GM19324 (cell line): ENCODE measurements at regions not wholly inside any gene's neighbourhood (a gene's known extent, or its start where the extent isn't known, plus 50 kb on each side); places are given as distances from the start of the nearest gene placed in this dataset.

ENCODE experiments used
- ATAC-seq: cut with Tn5 transposase; IDR thresholded peaks from one replicate; pipeline ENCODE4 v1.9.1; 2021; ENCODE audit warnings: mild to moderate bottlenecking, moderate library complexity; ENCODE audit not compliant: unreplicated experiment, low FRiP score

- no peak for ATAC-seq
These were observed 261.4 kb upstream of the TBX3 start for GRCh38 chr12:114945351-114945750.

DNA sequence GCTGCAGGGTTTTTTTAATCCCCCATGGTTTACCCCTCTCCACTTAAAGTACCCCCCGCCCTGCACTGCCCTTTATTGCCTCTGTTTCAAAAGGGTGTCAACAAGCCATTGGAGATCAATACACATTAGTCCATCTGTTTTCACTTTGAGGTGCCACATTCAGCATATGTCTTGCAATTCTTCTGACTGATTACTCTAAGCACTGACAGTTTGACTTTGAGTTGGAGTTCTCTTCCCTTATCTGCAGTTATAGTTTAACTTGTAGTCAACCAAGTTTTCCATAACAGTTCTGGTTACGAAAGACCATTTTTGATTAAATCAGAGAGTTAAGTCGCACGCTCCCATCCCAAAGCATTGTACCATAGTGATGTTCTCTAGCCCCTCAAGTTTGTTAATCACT, 260.8 kb upstream of the TBX3 start:
- ATAC-seq = no peak

GRCh38 chr12:114943601-114944000, 259.6 kb upstream of the TBX3 start:
- no peak for ATAC-seq

- no peak for ATAC-seq
These were observed 254.7 kb upstream of the TBX3 start for GRCh38 chr12:114938487-114939210.

GRCh38 chr12:114936148-114937079, 252.4 kb upstream of the TBX3 start:
- no peak for ATAC-seq

GRCh38 chr12:114935658-114936057, 251.7 kb upstream of the TBX3 start:
- ATAC-seq = no peak

GRCh38 chr12:114933428-114934160, 249.6 kb upstream of the TBX3 start:
- ATAC-seq = no peak

- ATAC-seq = no peak
These were observed 248.8 kb upstream of the TBX3 start for GRCh38 chr12:114932806-114933205.

DNA sequence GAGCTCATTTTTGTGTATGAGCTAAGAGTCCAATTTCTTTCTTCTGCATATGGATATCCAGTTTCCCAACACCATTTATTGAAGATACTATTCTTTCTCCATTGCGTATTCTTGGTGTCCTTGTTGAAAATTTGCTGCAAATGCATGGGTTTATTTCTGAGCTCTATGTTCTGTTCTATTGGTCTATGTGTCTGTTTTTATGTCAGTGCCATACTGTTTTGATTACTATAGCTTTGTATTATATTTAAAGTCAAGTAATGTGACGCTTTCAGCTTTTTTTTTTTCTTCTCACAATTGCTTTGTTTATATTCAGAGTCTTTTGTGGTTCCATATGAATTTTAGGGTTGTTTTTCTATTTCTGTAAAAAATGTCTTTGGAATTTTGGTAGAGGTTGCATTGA, 247.1 kb upstream of the TBX3 start:
- ATAC-seq = no peak

- ATAC-seq = no peak
These were observed 242.4 kb upstream of the TBX3 start for GRCh38 chr12:114926341-114926740.

DNA sequence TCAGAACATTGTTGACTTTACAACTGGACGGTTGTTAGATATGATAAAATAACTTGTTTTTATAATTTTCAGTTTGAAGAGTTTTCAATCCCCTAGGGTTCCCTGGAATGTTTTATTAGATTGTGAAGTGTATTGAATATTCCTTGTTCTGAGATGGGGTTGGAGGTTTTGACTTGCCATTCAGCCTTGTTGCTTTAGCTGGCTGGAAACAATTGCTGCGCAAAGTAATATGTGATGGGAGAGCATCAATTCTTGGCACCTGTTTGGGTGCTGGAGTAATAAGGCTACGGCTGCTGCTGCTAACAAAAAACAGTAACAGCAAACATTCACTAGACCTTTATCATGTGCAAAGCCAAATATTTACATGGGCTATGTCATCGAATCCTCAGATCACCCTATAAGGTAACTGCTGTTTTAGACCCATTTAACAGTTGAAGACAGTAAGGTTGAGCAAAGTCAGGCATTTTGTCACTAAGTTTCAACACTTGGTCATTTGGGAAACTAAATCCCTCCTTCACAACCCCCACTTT, 241.0 kb upstream of the TBX3 start:
- ATAC-seq = no peak

GRCh38 chr12:114921781-114922180, 237.8 kb upstream of the TBX3 start:
- ATAC-seq = no peak

DNA sequence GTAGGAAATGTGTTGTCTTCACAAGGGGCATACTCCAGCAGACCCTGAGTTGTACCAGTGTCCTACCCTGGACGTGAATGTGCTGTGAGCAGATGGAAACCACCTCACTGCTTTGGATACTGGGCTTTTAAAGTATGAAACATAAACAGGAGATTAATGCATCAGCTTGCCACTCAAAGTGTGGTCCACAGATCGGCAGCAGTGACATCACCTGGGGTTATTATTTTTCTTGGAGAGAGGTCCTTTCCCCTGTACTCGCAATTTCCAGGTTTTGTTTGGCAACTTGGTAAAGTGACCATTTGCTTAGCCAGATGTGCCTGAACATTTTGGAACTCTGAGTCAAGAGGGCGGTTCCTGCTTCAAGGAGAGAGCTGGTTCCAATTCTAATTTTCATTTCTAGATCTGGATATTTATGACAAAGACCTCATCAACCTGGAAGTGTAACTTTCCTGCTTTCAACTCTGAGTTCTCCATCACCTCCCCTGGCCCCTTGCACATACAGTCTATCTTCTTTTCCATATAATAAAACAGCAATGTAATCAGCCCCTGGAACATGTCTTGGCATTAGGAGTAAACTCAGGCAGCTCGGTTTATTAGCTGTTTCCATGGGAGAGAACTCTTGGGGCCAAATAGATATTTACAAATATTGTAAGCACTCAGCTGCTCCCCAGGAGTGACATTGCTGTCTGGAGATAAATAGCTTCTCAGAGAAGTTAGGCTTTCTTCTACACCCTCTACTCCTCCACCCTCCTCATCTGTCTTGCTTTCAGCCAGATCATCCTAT, 237.0 kb upstream of the TBX3 start:
- ATAC-seq = no peak

DNA sequence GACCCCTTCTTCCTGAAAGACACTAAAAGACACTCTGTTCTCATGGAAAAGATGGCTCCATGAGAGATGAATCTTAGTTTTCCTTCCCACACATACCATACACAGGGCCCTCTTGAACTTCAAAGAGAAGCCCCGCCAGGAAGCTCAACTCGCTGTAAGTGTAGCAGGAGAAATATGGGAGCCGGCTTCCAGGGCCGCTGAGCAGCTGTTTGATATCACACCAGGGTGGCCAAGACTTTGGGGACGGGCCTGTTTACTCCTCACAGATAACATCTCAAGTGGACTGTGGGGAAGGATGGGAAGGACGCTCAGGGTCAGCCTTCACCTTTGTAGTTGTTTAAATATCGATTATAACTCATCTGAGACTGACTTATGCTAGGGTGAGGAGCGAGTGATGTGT, 235.5 kb upstream of the TBX3 start:
- no peak for ATAC-seq

GRCh38 chr12:114918535-114919233, 234.7 kb upstream of the TBX3 start:
- ATAC-seq = no peak

GRCh38 chr12:114917953-114918352, 234.0 kb upstream of the TBX3 start:
- no peak for ATAC-seq

DNA sequence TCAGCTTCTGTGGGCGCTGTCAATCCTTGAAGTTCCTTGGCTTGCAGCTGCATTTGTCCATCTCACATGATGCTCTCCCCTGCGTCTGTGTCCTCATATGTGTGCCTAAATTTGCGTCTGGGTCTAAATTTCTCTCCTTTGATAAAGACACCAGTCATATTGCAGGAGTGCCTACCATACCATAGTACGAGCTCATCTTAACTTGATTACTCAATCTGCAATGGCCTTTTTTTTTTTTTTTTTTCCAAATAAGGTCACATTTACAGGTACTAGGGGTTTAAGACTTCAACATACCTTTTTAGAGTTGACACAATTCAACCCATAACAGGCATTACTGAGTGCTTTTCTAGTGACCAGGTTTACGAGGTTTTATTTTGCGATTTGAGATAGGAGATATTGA, 233.3 kb upstream of the TBX3 start:
- ATAC-seq = no peak

- no peak for ATAC-seq
These were observed 232.6 kb upstream of the TBX3 start for GRCh38 chr12:114916541-114916940.

DNA sequence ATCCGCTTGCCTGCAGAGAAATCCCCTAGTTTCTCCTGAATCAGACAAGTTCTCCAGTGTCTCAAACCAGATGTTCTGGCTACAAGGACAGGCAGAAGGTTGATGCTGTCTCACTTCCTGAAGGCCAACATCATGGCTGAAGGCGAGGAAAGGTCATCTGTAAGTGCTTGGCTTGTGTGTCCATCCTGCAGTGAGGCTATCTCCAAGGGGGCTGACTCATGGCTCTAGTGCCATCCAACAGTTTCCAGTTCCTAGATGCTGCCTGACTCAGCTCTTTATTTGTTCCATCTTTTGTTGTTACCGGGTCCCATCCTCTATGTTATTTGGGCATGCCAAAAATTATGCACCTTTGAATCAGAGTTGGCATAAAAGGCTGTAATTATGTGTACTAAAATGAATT, 232.1 kb upstream of the TBX3 start:
- ATAC-seq = no peak
